ENCODE measurements at regions not wholly inside any gene's neighbourhood (a gene's known extent, or its start where the extent isn't known, plus 50 kb on each side); places are given as distances from the start of the nearest gene placed in this dataset.

DNA sequence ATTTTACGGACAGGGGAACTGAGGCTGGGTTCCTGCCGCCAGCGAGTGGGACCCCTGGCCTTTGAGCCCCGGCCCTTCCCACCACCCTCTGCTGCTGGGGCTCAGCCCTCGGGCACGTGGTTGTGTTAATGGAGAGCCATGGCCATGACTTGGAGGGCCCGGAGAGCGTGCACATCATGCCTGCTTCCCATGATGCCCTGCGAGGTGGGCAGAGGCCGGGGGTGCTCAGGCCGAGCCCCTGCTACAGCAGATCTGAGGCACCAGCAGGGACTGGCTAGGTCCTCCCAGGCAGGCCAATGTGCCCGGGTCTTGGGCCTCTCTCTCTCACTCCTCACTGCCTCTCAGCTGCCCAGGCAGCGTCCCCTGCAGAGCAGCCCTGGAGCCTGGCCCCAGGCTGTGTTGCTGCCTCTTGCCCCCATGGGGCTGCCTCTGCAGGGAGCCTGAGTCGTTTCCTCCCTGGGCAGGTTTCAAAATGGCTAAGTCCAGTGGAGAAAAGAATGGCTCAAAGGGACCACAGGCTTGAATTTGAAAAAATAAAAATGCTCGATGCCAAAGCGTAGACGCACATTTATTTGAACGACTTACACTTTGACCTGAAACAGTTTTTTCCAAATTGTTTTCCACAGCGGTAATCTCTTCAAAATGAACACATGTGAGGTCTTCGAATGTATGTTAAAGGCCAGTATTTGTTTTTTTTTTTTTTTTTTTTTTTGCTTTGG, 72.6 kb upstream of the CLDN5 start (continued):
- TF ChIP-seq CBX8 (IDR thresholded peaks at IDR 0.05; ENCODE audit: borderline replicate concordance, extremely low read depth, low read depth, low read length, poor library complexity, severe bottlenecking) (peak; percentile 73), CBX2 (IDR thresholded peaks at IDR 0.05; ENCODE audit: insufficient read depth, low read length, poor library complexity, severe bottlenecking) (peak; percentile 39), SRSF3 (IDR thresholded peaks at IDR 0.05; ENCODE audit: insufficient read depth, low read length) (no peak), CEBPG (CRISPR knock-in tag; IDR thresholded peaks at IDR 0.05) (peak; percentile 25; the same call in 1 of the 2 replicates), CEBPG (tag; conservative IDR thresholded peaks at IDR 0.05 in 1 of 2, IDR thresholded peaks at IDR 0.05 in 1 of 2) (no peak), CAMTA2 (CRISPR knock-in tag; conservative IDR thresholded peaks at IDR 0.05) (no peak), GATA2 (CRISPR knock-in tag; IDR thresholded peaks at IDR 0.05) (no peak), ETV6 (IDR thresholded peaks at IDR 0.05; ENCODE audit: borderline replicate concordance in 1 of 2, low read depth in 2 of 2, low read length in 1 of 2) (no peak), ETV6 (CRISPR knock-in tag; IDR thresholded peaks at IDR 0.05; ENCODE audit: borderline replicate concordance) (no peak), JUNB (CRISPR knock-in tag; conservative IDR thresholded peaks at IDR 0.05) (0 out of 2 replicates have a peak, but pooled peaks have one; percentile 30), ZNF143 (CRISPR knock-in tag; IDR thresholded peaks at IDR 0.05) (peak; percentile 68), KAT7 (CRISPR knock-in tag; IDR thresholded peaks at IDR 0.05; ENCODE audit: borderline replicate concordance) (no peak), TAF7 (tag; IDR thresholded peaks at IDR 0.05) (no peak)
- TF ChIP-seq, protein P1, sequence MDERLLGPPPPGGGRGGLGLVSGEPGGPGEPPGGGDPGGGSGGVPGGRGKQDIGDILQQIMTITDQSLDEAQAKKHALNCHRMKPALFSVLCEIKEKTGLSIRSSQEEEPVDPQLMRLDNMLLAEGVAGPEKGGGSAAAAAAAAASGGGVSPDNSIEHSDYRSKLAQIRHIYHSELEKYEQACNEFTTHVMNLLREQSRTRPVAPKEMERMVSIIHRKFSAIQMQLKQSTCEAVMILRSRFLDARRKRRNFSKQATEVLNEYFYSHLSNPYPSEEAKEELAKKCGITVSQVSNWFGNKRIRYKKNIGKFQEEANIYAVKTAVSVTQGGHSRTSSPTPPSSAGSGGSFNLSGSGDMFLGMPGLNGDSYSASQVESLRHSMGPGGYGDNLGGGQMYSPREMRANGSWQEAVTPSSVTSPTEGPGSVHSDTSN (CRISPR knock-in tag; IDR thresholded peaks at IDR 0.05; ENCODE audit: low read depth): no peak
- TF ChIP-seq, protein P1 (tag; conservative IDR thresholded peaks at IDR 0.05; ENCODE audit: low read depth): no peak
- TF ChIP-seq, protein P2, sequence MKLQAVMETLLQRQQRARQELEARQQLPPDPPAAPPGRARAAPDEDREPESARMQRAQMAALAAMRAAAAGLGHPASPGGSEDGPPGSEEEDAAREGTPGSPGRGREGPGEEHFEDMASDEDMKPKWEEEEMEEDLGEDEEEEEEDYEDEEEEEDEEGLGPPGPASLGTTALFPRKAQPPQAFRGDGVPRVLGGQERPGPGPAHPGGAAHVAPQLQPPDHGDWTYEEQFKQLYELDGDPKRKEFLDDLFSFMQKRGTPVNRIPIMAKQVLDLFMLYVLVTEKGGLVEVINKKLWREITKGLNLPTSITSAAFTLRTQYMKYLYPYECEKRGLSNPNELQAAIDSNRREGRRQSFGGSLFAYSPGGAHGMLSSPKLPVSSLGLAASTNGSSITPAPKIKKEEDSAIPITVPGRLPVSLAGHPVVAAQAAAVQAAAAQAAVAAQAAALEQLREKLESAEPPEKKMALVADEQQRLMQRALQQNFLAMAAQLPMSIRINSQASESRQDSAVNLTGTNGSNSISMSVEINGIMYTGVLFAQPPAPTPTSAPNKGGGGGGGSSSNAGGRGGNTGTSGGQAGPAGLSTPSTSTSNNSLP (IDR thresholded peaks at IDR 0.05; ENCODE audit: borderline replicate concordance, low read depth, low read length): no peak
- TF ChIP-seq, protein P3, sequence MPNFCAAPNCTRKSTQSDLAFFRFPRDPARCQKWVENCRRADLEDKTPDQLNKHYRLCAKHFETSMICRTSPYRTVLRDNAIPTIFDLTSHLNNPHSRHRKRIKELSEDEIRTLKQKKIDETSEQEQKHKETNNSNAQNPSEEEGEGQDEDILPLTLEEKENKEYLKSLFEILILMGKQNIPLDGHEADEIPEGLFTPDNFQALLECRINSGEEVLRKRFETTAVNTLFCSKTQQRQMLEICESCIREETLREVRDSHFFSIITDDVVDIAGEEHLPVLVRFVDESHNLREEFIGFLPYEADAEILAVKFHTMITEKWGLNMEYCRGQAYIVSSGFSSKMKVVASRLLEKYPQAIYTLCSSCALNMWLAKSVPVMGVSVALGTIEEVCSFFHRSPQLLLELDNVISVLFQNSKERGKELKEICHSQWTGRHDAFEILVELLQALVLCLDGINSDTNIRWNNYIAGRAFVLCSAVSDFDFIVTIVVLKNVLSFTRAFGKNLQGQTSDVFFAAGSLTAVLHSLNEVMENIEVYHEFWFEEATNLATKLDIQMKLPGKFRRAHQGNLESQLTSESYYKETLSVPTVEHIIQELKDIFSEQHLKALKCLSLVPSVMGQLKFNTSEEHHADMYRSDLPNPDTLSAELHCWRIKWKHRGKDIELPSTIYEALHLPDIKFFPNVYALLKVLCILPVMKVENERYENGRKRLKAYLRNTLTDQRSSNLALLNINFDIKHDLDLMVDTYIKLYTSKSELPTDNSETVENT (CRISPR knock-in tag; IDR thresholded peaks at IDR 0.05): 0 out of 2 replicates have a peak, but pooled peaks have one; percentile 36
- TF ChIP-seq, protein P4, sequence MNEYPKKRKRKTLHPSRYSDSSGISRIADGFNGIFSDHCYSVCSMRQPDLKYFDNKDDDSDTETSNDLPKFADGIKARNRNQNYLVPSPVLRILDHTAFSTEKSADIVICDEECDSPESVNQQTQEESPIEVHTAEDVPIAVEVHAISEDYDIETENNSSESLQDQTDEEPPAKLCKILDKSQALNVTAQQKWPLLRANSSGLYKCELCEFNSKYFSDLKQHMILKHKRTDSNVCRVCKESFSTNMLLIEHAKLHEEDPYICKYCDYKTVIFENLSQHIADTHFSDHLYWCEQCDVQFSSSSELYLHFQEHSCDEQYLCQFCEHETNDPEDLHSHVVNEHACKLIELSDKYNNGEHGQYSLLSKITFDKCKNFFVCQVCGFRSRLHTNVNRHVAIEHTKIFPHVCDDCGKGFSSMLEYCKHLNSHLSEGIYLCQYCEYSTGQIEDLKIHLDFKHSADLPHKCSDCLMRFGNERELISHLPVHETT (CRISPR knock-in tag; conservative IDR thresholded peaks at IDR 0.05 in 1 of 2, IDR thresholded peaks at IDR 0.05 in 1 of 2): 0 out of 4 replicates have a peak, but pooled peaks of 1 of the 2 experiments have one; percentile 60
